HEK293T (cell line): ENCODE measurements at regions not wholly inside any gene's neighbourhood (a gene's known extent, or its start where the extent isn't known, plus 50 kb on each side); places are given as distances from the start of the nearest gene placed in this dataset.

Experiments used
- NFRKB ChIP-seq: fragments of 450-650 bp; IDR thresholded peaks from 2 replicates; pipeline ENCODE4 v1.6.1; 2016; ENCODE audit warnings: mild to moderate bottlenecking, moderate library complexity
- SUZ12 ChIP-seq: fragments of 450-650 bp; IDR thresholded peaks from 2 replicates; pipeline ENCODE4 v1.6.1; 2016; ENCODE audit warnings: mild to moderate bottlenecking
- TF ChIP-seq, protein P1 (sequence below): fragments of 450-650 bp; IDR thresholded peaks from 2 replicates; pipeline ENCODE4 v1.6.1; 2016

- TF ChIP-seq NFRKB, result no peak
- TF ChIP-seq, protein P1, sequence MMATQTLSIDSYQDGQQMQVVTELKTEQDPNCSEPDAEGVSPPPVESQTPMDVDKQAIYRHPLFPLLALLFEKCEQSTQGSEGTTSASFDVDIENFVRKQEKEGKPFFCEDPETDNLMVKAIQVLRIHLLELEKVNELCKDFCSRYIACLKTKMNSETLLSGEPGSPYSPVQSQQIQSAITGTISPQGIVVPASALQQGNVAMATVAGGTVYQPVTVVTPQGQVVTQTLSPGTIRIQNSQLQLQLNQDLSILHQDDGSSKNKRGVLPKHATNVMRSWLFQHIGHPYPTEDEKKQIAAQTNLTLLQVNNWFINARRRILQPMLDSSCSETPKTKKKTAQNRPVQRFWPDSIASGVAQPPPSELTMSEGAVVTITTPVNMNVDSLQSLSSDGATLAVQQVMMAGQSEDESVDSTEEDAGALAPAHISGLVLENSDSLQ, result no peak
- no peak for TF ChIP-seq SUZ12
Measured at GRCh38 chr4:156084373-156084772, 130.7 kb upstream of the CTSO start.
